IPS DF 4.7 (cell line): ENCODE measurements at regions not wholly inside any gene's neighbourhood (a gene's known extent, or its start where the extent isn't known, plus 50 kb on each side); places are given as distances from the start of the nearest gene placed in this dataset.

Source experiments
- DNase-seq: peaks from one replicate; pipeline ENCODE4 v3.0.0-alpha.2; 2013; ENCODE audit warnings: low spot score; ENCODE audit errors: extremely low read depth

DNA sequence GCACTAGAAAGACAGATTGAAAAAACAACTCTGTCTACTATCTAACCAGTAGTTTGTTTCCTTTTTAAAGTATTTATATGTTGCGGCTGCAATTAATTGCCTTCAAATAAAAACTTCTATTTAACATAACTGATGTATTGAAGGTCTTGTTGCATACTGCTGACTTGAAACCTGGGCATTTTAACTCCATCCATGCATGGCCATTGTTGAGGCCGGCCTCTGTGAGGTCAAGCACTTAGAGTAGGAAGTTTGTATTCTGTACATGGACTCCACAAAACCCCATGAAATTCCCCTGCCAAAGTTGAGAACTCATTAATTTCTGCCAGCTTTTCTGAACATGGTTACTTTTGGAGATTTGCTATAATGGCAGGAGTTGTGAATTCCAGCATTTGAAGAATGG lies 150.6 kb downstream of the GAS1 start:
- DNase-seq, result no peak

DNA sequence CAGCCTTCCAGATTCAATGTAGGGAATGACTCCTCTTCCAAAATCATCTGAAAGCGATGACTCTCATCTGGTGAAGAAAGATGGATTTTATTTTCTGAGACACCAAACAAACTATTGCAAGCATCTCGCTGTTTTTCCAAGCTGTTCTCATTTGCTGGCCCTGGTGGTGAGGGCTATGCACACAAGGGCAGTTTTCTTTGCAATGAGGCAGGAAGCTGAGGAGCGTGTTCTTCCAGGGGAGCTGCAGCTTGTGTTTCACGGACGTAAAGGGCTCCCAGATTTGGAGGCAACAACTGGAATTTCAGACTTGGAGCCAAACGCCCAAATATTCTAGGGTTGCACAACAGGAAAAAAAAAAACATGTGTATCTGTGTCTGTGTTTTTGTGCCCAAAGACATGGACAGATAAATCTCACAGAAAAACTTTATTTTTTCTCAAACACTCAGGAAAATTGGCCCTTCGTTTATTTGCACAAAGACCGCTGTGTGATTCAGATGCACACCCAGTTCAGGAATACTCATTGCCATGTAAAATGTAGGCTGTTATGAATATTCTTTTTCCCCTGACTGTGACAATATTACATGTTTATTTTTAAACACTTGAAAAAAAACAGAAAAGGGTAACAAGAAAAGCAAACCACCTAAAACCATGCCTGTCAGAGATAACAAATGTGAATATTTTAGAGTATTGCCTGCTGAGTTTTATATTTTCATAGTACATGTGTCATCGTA lies 151.3 kb downstream of the GAS1 start:
- no peak for DNase-seq

DNA sequence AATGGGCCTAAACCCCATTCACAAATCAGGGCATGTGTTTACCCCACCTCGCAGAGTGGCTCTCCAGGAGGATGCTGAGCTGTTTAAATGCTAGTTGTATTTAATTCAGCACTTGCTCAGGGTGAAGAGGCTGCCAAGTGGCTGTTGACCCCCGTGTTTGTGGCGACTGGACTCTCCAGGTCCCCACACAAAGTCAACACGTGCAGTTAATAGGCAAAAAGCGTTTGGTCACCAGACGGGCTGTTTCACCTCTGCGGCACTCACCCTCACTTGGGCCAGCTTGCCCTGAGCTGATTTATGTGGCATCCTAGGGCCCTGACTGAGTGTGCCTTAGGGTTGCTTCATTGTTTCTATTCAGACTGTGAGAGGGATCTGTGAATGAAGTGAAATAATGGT lies 152.3 kb downstream of the GAS1 start:
- no peak for DNase-seq

DNA sequence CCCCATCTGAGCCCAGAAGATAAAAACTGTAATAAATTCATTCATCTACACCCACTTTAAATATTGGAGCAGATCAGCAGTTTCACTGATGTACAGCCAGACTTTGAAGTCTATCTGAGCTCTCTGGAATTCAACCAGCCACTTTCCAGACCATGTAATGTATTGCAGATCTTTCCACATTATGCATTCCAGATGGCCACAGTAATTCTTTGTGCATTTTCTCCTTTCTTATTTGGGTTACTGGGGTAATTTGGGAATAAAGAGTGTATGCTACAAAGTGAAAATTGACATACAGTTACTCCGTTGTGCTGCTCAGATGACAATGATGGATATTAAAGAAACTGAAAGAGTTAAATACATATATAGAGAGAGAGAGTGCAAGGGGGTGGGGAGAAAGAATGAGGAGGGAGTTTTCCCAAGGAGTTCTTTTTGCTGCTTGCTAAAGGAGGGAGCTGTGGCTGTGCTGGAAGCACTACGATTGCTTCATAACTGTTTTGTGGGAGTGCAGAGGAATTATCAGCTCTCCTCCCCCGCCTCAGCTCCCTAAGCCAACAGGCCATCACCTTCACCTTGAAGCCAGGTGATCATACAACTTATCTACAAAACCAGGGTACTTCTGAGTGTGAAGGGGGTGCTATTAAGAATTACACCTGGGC lies 152.8 kb downstream of the GAS1 start:
- DNase-seq, result no peak

DNA sequence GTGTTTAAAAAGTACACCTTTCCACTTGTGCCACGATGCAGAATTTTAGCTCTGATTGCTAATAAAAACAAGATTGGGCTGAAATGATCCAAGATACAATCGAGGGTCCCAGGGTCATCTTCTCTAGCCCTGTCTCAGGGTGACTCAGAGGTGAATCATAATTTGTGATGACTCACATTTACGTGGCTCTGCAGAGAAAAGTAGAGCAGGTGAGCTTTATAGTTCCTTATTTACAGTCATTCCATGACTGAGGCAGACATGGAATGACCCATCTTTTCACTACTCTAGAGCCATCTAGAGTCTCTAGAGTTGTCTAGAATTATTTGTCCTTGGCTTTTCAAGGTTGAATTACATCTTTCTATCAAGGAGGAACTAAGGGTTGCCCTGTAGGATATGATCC lies 155.2 kb downstream of the GAS1 start:
- no peak for DNase-seq

DNA sequence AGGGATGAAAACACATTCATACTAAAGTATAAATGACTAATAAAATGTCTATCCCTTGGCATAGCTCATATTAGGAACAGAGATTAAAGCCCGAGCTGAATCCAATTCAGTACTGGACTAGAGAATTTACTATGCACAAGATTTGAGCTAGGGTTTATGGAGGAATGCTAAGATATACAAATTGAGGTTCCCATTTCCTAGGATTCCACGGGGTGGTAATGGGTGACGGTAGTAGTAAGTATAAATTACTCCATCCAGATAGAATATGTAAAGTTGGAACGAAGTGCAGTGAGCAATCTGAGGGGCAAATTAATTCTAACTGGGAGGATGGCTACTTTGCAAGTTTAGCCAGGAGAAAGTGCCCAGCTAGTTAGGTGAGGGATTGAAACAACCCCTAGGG lies 156.5 kb downstream of the GAS1 start:
- DNase-seq, result no peak

DNA sequence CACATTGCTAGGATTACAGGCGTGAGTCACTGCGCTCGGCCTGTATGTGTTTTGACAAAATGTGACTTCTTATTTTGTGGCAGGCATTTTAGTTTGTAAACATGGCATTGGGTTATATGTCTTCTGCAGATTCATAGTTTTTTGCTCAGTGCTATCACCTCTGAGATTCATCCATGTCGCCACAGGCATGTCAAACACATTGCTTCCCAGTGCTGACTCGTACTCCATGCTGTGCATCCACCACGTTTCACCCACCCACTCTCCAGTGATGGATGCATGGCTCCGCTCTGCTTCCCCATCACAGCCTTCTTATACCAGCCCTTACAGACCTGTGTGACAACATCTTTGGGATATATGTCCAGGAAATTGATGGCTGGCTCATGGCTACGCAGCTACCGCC lies 158.8 kb downstream of the GAS1 start:
- no peak for DNase-seq

DNA sequence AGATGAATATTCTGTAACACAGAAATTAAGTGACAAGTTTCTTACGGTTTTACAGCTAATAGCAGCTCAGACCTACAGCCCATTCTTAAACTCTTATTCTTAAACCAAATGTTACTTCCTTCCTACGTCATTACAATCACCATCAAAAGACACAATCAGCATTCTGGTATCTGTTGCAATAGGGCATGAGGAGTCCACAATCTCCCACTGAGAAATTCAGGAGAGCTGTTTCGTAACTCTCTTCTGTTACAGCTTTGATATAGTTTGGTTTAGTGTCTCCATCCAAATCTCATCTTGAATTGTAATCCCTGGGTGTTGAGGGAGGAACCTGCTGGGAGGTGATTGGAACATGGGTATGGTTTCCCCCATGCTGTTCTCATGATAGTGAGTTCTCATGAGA lies 163.4 kb downstream of the GAS1 start:
- no peak for DNase-seq

DNA sequence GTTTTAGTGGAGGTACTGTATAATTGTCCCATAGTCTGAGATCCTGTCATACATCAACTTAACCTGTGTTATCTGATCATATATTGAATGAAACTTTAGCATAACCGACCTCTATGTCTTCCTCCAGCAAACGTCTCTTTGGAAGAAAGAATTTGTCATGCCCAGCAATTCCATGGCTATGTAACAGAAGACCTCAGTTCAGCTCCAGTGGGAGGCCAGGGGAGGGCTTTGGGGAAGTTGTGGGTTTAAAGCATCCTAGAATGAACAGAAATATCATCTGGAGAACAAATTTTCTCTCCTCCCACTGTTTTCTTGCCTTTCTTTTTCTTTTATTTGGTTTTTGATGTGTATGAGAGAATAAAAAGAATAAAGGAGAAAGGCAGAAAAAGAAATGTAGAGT lies 164.5 kb downstream of the GAS1 start:
- no peak for DNase-seq

DNA sequence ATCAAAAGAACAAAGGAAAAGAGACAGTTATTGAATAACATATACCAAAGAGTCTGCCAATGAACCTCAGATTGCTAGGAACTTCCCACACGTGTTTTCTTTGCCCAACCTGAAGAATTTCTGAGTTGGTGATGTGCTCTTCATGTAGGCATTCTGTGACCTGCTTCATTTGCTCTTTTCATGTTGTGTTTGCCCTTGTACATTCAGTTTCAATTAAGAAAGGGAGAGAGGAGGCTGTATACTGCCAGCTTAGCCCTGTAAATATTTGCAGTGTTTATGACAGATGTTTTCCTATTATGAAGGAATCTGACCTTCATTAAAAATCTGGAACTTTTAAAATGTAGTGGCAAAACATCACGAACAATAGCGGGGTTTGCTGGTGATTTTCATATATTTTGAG lies 168.5 kb downstream of the GAS1 start:
- DNase-seq, result no peak

DNA sequence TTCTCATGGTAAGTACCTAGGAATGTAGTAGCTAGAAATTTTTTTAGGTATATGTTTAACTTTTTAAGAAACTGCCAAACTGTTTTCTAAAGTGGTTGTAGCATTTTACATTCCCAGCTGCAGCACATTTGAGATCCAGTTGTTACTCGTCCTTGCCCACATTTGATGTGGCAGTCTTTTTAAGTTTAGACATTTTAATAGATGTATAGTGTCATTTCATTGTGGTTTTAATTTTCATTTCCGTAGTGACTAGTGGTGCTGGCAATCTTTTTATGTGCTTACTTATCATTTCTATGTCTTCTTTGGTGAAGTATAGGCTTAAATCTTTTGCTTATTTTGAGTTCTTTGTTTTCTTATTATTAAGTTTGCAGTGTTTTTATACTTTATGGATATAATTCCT lies 171.6 kb downstream of the GAS1 start:
- DNase-seq, result no peak

DNA sequence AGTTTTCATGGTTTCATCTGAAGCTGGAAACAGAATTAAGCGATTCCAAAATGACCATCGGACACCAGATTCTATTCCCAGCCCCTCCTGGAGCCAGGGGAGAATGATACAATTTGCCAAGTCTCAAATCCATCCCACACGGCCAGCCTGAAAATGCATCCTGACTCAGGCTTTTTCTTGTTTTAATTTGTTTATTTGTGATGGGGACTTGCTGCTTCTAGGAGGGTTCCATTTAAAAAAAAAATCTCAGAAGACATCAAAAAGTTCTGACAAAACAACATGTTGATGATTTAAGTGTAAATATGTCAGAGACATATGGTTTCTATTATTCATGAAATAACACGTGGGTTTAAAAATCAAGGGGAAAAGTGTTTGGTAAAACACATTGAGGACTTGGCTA lies 173.2 kb downstream of the GAS1 start:
- no peak for DNase-seq

DNA sequence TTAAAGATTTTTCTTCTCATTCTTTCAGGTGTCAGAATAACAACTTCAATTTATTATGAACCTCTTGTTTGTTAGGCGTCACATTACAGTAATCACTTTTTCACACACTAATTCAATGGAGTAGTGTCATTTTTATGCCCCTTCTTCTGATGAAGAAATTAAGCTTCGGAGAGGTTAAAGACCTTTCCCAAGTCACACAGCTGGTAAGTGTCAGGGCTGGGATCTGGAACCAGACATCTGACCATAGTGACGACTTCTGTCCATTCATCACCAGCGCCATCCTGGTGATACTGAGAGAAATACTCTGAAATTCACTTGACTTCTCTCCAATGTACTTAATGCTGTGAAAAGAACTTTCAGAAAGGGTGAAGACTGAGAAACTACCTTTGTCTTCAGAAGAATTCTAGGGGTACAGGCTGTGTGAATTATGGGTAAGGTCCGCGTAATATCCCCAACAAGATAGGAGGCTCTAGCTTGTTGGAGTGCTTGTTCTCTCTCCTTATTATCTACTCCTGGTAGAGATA lies 173.8 kb downstream of the GAS1 start:
- no peak for DNase-seq

DNA sequence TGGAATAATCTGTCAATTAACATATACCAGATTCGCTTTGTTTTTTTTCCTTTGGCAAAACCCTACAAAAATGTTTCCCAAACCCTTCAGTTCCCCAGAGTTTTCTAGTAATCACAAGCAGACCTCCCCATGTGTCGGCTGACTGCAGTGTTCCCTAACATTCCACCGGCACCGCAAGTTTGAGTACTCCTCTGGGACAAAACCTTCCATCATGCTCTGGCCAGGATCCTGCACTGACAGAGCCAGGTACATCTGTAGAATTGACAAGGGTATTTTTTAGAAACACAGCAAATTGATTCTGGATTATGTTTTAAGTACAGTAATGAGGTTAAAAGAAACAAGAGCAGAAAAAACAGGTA lies 174.7 kb downstream of the GAS1 start:
- DNase-seq, result no peak

DNA sequence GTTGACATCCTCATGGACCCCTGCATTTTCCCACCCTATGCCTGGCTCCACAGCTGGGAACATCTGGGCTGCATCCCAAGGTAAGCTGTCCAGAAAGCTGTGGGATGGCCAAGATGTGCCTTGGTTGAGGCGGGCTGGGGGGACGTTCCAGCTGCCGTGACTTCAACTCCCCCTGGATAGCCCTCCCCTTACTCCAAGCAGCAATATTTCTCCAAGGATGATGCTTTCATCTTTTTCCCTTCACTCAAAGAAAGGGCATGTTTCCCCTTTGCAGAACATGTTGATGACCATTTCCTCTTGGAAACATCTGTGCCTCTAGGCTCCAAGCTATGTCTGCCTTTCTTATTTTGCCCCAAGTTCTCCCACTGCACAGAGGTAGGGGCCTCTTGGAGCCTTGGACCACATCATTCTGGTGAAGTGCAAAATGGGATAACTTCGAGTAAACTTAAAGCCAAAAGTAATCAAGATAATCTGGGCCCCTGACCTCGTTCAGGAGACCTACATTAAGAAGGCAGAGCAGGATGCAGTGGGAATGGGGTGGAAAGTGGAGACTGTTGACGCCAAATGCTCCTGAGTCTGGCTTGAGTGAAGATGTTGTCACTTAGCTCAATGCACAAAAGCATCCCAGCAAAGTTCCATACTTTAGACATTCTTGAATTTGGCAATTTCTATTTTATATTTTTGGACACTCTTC lies 175.2 kb downstream of the GAS1 start:
- no peak for DNase-seq

DNA sequence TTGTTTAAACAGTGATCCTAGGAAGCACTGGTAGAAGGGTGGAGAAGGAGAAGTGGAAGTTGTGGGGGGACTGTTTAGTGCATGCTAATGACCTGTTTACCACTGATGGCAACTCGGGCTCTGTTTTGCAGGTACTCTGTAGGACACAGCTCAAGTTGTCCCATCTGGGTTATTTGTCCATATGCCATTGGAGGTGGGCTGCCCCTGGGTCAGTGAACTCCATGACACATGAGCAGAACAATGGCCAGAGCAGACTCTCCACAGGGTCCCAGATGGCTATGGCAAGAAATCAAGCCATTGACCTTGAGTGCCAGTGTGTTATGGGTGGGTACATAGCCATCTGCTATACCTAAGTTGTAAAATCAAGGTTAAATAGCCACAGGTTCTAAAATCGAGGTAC lies 175.9 kb downstream of the GAS1 start:
- DNase-seq, result no peak

DNA sequence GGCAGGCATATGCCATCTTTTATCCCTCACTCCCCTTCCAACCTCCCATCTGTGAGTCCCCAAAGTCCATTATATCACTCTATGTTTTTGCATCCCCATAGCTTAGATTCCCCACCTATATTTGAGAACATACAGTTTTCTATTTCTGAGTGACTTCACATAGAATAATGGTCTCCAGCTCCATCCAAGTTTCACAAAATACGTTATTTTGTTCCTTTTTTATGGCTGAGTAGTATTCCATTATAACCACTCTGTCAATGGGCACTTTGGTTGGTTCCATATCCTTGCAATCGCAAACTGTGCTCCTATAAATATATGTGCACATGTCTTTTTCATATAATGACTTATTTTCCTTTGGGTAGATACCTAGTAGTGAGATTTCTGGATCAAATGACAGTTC lies 178.6 kb downstream of the GAS1 start:
- DNase-seq, result no peak

DNA sequence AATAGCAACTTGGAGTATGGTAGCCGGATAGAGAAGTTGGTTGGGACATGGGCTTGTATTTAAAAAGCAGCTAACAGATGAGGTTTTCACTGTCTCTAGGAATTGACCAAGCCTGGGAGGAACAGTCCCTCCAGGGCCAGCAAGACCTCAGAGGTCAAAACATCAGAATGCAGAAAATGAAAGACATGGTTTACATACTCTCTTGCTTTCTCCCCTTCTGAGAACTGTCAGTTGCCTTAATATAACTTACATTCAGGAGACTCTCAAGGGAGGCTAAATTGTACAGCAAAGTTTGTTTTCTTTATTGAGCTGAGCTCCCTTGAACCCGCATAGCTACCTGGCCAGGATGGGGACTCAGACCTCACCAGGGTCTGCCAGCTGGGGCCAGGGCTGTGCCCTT lies 179.3 kb downstream of the GAS1 start:
- no peak for DNase-seq

DNA sequence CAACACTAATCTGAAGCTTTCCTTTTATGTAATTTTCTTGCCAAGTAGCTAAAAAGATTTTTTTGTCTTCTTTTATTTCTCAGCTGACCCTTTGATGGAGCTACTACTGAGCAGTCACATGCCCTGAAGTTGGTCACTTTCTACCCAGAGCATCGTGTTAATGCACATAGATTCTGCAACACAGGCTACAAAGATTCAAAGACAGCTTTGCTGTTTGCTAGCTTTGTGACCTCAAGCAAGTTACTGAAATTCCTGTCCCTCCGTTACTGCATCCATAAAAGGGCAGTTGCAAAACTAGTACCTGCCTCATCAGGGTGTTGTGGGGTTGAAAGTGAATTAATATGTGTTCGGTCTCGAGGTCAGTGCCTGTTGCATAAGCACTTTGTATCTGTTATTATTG lies 179.9 kb downstream of the GAS1 start:
- DNase-seq, result no peak

DNA sequence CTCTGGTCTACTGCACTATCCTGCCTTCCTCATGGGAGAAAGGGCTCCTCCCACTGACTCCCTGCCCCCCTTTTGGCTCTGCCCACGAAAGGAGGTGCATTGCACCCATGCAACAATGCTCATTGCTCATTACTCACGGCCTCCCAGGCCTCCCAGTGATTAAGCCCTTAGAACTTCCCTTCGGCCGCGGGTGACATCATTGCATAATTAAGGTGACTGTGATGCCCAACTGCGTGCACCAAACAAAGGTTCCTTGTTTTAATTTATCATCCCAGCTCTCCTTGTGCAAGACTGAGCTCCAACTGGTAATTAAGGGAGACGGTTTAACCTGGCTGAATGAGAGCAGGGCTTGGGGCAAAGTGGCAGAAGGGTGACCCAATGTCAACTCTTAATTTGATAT lies 180.4 kb downstream of the GAS1 start:
- DNase-seq, result no peak

DNA sequence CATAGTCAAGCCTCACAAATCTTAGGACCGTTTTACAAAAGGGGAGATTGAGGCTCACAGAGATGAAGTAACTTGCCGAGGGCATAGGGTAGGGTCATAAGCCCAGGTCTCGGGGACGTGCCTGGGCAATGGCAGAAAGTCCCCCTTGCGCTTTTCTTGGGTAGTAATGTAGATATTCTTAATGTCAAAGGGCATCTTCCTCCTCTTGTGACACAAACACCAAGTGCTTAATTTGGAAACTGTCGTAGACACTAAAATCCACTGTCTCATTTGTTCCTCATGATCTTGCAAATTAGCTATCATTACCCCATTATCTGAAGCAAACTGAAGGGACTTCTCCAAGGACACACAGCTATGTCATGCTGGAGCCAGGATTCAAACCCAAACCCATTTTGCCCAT lies 180.8 kb downstream of the GAS1 start:
- DNase-seq, result no peak

DNA sequence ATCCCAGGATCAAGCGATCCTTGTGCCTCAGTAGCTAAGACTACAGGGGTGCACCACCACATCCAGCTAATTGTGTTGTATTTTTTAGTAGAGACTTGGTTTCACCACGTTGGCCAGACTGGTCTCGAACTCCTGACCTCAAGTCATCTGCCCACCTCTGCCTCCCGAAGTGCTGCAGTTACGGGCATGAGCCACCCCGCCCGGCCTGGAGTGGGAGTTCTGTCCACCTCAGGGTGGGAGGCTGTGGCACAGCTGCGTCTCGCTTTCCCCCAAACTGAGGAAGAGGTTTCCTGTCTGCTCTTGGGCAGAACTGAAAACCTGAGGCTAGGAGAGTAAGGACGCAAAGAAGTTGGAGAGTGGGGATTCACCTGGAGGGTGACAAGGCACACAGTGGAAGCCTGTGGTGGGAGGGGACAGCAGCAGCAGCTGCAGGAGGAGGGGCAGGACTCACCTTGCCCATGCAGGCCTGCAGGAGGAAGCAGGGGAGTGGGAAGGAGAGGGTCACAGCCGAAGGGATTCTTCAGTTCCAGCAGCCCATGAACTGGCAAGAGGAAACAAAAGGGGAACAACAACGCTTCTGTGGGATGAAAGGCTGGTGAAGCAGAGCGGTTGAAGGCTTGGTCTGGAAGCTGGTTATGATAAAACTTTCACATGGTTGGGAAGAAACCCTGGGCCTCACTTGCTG lies 181.4 kb downstream of the GAS1 start:
- DNase-seq, result no peak
